Sigmoid colon (tissue), 6 donors: ENCODE measurements at regions not wholly inside any gene's neighbourhood (a gene's known extent, or its start where the extent isn't known, plus 50 kb on each side); places are given as distances from the start of the nearest gene placed in this dataset.

Experiments
- DNase-seq: peaks from one replicate; pipeline ENCODE4 v3.0.0-alpha.2; 2019
- H3K27ac ChIP-seq, 4 donors: fragments of 200-600 bp; sonication (generic); one replicate each; pipeline ENCODE4 v1.5.1; 2016 to 2019; ENCODE audit warnings: mild to moderate bottlenecking in 1 of 4
- H3K27me3 ChIP-seq, 3 donors: fragments of 200-600 bp; sonication (generic); one replicate each; pipeline ENCODE4 v1.5.1; 2019; ENCODE audit warnings: mild to moderate bottlenecking in 1 of 3
- H3K36me3 ChIP-seq, 4 donors: fragments of 200-600 bp; sonication (generic); one replicate each; pipeline ENCODE4 v1.5.1; 2016 to 2019
- H3K4me1 ChIP-seq, 4 donors: fragments of 200-600 bp; sonication (generic); one replicate each; pipeline ENCODE4 v1.5.1; 2017 to 2019
- H3K4me3 ChIP-seq, 4 donors: fragments of 200-600 bp; sonication (generic); one replicate each; pipeline ENCODE4 v1.5.1; 2017 to 2019; ENCODE audit warnings: mild to moderate bottlenecking in 2 of 4, moderate library complexity in 1 of 4
- H3K9me3 ChIP-seq, 4 donors: fragments of 200-600 bp in 3 of 4; sonication (generic) in 3 of 4; one replicate each; pipeline versions ENCODE4 v1.5.1 to v1.6.1; 2013 to 2019
- EP300 ChIP-seq, 4 donors: sonication (generic); formaldehyde crosslinking; IDR thresholded peaks; one replicate each; pipeline ENCODE4 v1.6.1; 2017; ENCODE audit warnings: antibody characterized with exemption in 4 of 4
- POLR2A ChIP-seq, 2 donors: fragments of 450-650 bp; IDR thresholded peaks; one replicate each; pipeline ENCODE4 v1.6.1; 2016; ENCODE audit warnings: antibody characterized with exemption in 2 of 2, mild to moderate bottlenecking in 2 of 2, moderate library complexity in 2 of 2
- POLR2AphosphoS5 ChIP-seq, 4 donors: sonication (generic); formaldehyde crosslinking; IDR thresholded peaks; one replicate each; pipeline ENCODE4 v1.6.1; 2017; ENCODE audit warnings: antibody characterized with exemption in 4 of 4
- WGBS, 2 donors: extraction: QIAGEN DNeasy Blood & Tissue Kit; methylation state at CpG; one replicate each; pipeline ENCODE4 v1.1.7; 2013; 5-methylcytosine and 5-hydroxymethylcytosine counted together
- intact Hi-C: fragments of 100-400 bp; cut with DNase I; formaldehyde crosslinking; loops from one replicate; pipeline ENCODE4 v1.15.1; 2023
- TF ChIP-seq, protein P1 (sequence below), 4 experiments: fragments of 450-650 bp in 3 of 4; fragments of 200-600 bp in 1 of 4; IDR thresholded peaks; one replicate each; pipeline ENCODE4 v1.5.1; 2016 to 2019; ENCODE audit warnings: antibody characterized with exemption in 4 of 4, mild to moderate bottlenecking in 3 of 4, moderate library complexity in 2 of 4
- donor health status: healthy with polysubstance abuse.
- donor health status: healthy.

DNA sequence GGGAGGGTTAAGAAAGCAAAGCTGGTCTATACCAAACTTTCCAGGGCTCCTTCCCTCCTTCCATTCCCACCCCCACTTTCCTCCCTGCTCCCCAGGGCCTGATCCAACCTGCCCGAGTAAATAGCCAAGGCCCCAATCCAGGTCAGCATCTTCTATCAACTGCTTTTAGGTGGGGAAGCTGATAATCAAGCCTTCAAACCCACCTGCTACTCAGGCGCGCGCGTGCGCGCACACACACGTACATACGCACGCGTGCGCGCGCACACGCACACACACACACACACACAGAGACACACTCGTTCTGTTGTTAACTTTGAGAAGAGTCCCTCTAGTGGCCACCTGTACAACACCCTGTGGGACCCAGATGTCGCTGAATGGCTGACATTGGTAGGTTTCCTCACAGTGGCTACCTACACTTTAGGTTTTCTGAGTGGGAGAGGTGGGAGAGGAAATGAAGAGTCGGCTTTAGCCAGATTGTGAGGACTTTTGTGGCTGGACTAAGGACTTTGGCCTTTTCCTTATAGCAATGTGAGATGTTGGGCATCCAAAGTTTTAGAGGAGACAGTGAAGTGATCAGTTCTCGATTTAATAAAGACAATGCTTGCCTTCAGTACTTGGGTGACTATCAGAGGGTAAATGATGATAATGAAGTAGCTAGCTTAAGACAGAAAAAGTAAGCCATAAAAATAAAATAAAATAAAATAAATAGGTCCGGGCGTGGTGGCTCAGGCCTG is 179.9 kb upstream of the C2CD4B start:
- WGBS, 2 donors: 25 to 37% methylated on average over 21 of the region's 21 CpGs
- TF ChIP-seq, protein P1, sequence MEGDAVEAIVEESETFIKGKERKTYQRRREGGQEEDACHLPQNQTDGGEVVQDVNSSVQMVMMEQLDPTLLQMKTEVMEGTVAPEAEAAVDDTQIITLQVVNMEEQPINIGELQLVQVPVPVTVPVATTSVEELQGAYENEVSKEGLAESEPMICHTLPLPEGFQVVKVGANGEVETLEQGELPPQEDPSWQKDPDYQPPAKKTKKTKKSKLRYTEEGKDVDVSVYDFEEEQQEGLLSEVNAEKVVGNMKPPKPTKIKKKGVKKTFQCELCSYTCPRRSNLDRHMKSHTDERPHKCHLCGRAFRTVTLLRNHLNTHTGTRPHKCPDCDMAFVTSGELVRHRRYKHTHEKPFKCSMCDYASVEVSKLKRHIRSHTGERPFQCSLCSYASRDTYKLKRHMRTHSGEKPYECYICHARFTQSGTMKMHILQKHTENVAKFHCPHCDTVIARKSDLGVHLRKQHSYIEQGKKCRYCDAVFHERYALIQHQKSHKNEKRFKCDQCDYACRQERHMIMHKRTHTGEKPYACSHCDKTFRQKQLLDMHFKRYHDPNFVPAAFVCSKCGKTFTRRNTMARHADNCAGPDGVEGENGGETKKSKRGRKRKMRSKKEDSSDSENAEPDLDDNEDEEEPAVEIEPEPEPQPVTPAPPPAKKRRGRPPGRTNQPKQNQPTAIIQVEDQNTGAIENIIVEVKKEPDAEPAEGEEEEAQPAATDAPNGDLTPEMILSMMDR (IDR thresholded peaks at IDR 0.05): peak; percentile 19 to 37 (median 22)
- no peak for TF ChIP-seq EP300 (IDR thresholded peaks at IDR 0.05)
- no peak for TF ChIP-seq POLR2AphosphoS5 (IDR thresholded peaks at IDR 0.05)
- no peak for TF ChIP-seq POLR2A (IDR thresholded peaks at IDR 0.05)
- no peak overlapping the region for H3K27ac ChIP-seq
- H3K9me3 ChIP-seq: no peaks in the 10 kb centered on the region
- no peak overlapping the region for H3K4me3 ChIP-seq
- H3K27me3 ChIP-seq: no peaks in the 10 kb centered on the region
- no peaks in the 10 kb centered on the region for H3K4me1 ChIP-seq
- H3K36me3 ChIP-seq: no peaks in the 10 kb centered on the region
- DNase-seq: no peak
- intact Hi-C loops: no loop called here

DNA sequence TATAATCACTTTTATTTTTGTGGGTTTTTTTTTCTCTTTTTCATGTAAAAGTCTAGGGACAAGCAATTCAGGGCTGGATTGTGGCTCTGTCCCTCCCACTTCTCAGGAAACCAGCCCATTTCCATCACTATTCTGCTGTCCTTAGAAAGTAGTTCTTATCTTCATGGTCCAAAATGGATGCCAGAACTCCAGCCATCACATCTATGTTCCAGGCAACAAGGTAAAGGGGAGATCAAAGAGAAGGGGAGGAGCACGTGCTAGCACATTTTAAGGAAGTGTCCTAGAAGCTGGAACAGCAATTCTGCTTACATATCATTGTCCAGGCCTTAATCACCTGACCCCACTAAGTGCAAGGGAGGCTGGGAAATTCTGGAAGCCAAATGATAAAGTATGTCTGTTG is 181.1 kb upstream of the C2CD4B start:
- H3K27me3 ChIP-seq: no peaks in the 10 kb centered on the region

DNA sequence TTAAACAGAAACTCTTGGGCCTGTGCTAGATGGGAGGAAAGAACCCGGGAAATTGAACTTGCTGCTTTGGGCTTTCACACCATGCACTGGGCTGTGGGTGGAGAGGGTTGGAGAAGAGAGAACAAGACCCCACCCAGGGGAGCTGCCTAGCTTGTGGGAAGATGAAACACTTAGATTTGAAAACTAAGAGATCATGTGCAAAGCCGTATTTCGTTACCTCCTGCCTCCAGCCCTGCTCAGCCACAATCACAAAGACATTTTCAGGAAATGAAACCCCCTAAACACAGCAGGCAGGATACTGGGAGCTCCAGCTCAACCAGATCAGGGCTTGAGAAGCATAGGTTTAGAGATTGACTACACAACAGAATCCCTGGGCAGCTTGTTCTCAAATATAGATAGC is 183.0 kb upstream of the C2CD4B start:
- Histone ChIP-seq H3K27me3 (no peaks in the 10 kb centered on the region), H3K27ac (no peak overlapping the region), H3K9me3 (no peaks in the 10 kb centered on the region), H3K36me3 (no peaks in the 10 kb centered on the region), H3K4me3 (no peak overlapping the region), H3K4me1 (no peaks in the 10 kb centered on the region)
- intact Hi-C loops: no loop called here
- 65 to 78% methylated on average over 3 of the region's 3 CpGs for WGBS, 2 donors
- no peak for DNase-seq
- TF ChIP-seq POLR2A (IDR thresholded peaks at IDR 0.05): no peak
- TF ChIP-seq, protein P1 (IDR thresholded peaks at IDR 0.05): no peak
- TF ChIP-seq EP300 (IDR thresholded peaks at IDR 0.05): no peak
- no peak for TF ChIP-seq POLR2AphosphoS5 (IDR thresholded peaks at IDR 0.05)

More for the DNA sequence above, 181.1 kb upstream of the C2CD4B start:
- no peak overlapping the region for H3K27ac ChIP-seq
- intact Hi-C loops: no loop called here
- H3K36me3 ChIP-seq: no peaks in the 10 kb centered on the region
- WGBS, 2 donors: 81 to 90% methylated on average over 1 of the region's 1 CpG
- H3K4me3 ChIP-seq: no peak overlapping the region
- H3K4me1 ChIP-seq: no peaks in the 10 kb centered on the region
- H3K9me3 ChIP-seq: no peaks in the 10 kb centered on the region
- no peak for TF ChIP-seq EP300 (IDR thresholded peaks at IDR 0.05)
- TF ChIP-seq, protein P1 (IDR thresholded peaks at IDR 0.05): no peak
- no peak for TF ChIP-seq POLR2AphosphoS5 (IDR thresholded peaks at IDR 0.05)
- TF ChIP-seq POLR2A (IDR thresholded peaks at IDR 0.05): no peak
- no peak for DNase-seq

DNA sequence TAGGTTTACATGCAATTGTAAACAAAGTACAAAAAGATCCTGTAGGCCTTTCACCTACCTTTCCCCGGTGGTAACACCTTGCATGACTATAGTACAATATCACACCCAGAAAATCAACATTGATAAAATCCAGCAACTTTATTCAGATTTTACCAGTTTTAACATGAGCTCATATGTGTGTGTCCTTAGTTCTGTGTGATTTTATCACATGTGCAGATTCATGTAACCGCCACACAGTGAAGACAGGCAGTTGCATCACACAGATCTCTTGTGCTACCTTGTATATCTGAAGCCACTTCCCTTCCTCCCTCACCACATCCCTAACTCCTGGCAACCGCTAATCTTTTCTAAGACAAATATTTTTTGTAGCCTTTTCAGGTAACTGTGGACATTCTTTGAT is 183.5 kb upstream of the C2CD4B start:
- Histone ChIP-seq H3K36me3 (no peaks in the 10 kb centered on the region), H3K27me3 (no peaks in the 10 kb centered on the region), H3K27ac (no peak overlapping the region), H3K9me3 (no peaks in the 10 kb centered on the region), H3K4me3 (no peak overlapping the region), H3K4me1 (no peaks in the 10 kb centered on the region)
- 12 to 63% methylated on average over 3 of the region's 3 CpGs for WGBS, 2 donors
- TF ChIP-seq POLR2A (IDR thresholded peaks at IDR 0.05): no peak
- no peak for TF ChIP-seq EP300 (IDR thresholded peaks at IDR 0.05)
- TF ChIP-seq, protein P1 (IDR thresholded peaks at IDR 0.05): no peak
- TF ChIP-seq POLR2AphosphoS5 (IDR thresholded peaks at IDR 0.05): no peak
- intact Hi-C loops: no loop called here
- no peak for DNase-seq

DNA sequence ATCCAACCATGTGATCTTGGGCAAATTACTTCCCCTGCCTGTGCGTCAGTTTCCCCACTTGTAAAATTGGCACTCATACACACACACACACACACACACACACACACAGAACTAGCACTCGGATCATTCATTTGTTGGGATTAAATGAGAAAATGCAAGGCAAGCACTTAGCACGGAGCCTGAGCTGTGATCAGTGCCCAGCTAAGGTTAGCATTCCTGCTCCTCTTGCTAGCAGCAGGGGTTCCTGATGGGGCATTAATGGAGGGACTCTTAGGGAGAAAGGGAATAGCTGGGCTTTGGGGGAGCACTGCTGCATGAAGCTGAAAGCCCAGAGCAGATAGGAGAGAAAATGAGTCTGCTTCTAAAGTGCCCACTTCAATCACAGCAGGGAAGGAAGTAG is 187.7 kb upstream of the C2CD4B start:
- Histone ChIP-seq H3K27me3 (no peaks in the 10 kb centered on the region), H3K4me3 (no peak overlapping the region), H3K9me3 (no peaks in the 10 kb centered on the region), H3K27ac (no peak overlapping the region), H3K4me1 (no peaks in the 10 kb centered on the region), H3K36me3 (no peaks in the 10 kb centered on the region)
- intact Hi-C loops: no loop called here
- 77 to 90% methylated on average over 3 of the region's 3 CpGs for WGBS, 2 donors
- no peak for DNase-seq
- TF ChIP-seq POLR2AphosphoS5 (IDR thresholded peaks at IDR 0.05): no peak
- TF ChIP-seq EP300 (IDR thresholded peaks at IDR 0.05): no peak
- TF ChIP-seq, protein P1 (IDR thresholded peaks at IDR 0.05): no peak
- no peak for TF ChIP-seq POLR2A (IDR thresholded peaks at IDR 0.05)
